Smooth muscle cell (in vitro differentiated cells): ENCODE measurements at regions not wholly inside any gene's neighbourhood (a gene's known extent, or its start where the extent isn't known, plus 50 kb on each side); places are given as distances from the start of the nearest gene placed in this dataset.

Experiments used
- DNase-seq: peaks from one replicate; lab custom pipeline; 2025; ENCODE audit not compliant: unreplicated experiment; lab: John Stamatoyannopoulos, UW
- H2AFZ ChIP-seq: fragments of 200-600 bp; sonication (generic); 2 replicates; pipeline ENCODE4 v1.6.0; 2016; ENCODE audit warnings: antibody characterized with exemption, low read depth, mild to moderate bottlenecking
- H3F3A ChIP-seq: fragments of 200-600 bp; sonication (generic); 2 replicates; pipeline ENCODE4 v1.6.0; 2017; ENCODE audit warnings: antibody characterized with exemption, low read depth
- H3K27ac ChIP-seq: fragments of 200-600 bp; sonication (generic); 2 replicates; pipeline ENCODE4 v1.5.1; 2016; ENCODE audit warnings: low read depth, mild to moderate bottlenecking
- H3K27me3 ChIP-seq: fragments of 200-600 bp; sonication (generic); 2 replicates; pipeline ENCODE4 v1.6.1; 2016; ENCODE audit warnings: low read depth, mild to moderate bottlenecking
- H3K36me3 ChIP-seq: fragments of 200-600 bp; sonication (generic); 2 replicates; pipeline ENCODE4 v1.5.1; 2016; ENCODE audit warnings: low read depth
- H3K4me1 ChIP-seq: fragments of 200-600 bp; sonication (generic); 2 replicates; pipeline ENCODE4 v1.5.1; 2016; ENCODE audit warnings: low read depth
- H3K4me2 ChIP-seq: fragments of 200-600 bp; sonication (generic); 2 replicates; pipeline ENCODE4 v1.6.0; 2016; ENCODE audit warnings: mild to moderate bottlenecking
- H3K4me3 ChIP-seq: fragments of 200-600 bp; sonication (generic); 2 replicates; pipeline ENCODE4 v1.5.1; 2016; ENCODE audit warnings: mild to moderate bottlenecking
- H3K79me2 ChIP-seq: fragments of 200-600 bp; sonication (generic); 2 replicates; pipeline ENCODE4 v1.6.0; 2016; ENCODE audit warnings: low read depth, mild to moderate bottlenecking
- H3K9ac ChIP-seq: fragments of 200-600 bp; sonication (generic); 2 replicates; pipeline ENCODE4 v1.6.0; 2016; ENCODE audit warnings: low read depth
- H3K9me3 ChIP-seq: fragments of 200-600 bp; sonication (generic); replicated peaks from 2 replicates; pipeline ENCODE4 v1.5.1; 2016; ENCODE audit warnings: low read depth
- H4K20me1 ChIP-seq: fragments of 200-600 bp; sonication (generic); 2 replicates; pipeline ENCODE4 v1.6.0; 2016; ENCODE audit warnings: low read depth
- WGBS: methylation state at CpG from one replicate; pipeline ENCODE4 v1.1.7; 2016; ENCODE audit warnings: low lambda C conversion rate; 5-methylcytosine and 5-hydroxymethylcytosine counted together
- TF ChIP-seq, protein P1 (sequence below): fragments of 200-600 bp; sonication (generic); IDR thresholded peaks from 2 replicates; pipeline ENCODE4 v1.5.1; 2017; ENCODE audit warnings: borderline replicate concordance, mild to moderate bottlenecking, antibody characterized with exemption; ENCODE audit not compliant: insufficient read depth, poor library complexity, severe bottlenecking

DNA sequence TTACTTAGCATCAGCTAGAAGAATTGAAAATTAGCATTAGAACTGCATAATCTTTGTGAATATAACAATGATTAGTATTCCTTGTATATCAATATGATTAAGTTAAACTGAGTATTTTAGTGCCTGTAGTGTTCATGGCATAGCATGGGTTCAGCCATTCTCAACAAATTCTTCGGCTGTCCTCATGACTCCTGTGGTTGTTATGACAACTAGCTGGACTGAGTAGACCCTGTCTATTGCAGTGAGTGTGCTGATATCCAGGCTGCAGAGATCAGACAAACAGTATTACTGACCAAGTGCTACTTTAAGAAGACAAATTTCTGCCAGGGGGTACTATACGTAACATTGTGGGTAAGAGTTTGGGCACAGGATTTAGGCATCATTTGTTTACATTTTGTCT lies 125.9 kb downstream of the NUDT12 start:
- no peak overlapping the region for H3K27ac ChIP-seq
- H3K79me2 ChIP-seq = no peaks in the 10 kb centered on the region
- H3K9ac ChIP-seq = no peak overlapping the region
- H3K4me2 ChIP-seq = no peak overlapping the region
- no peaks in the 10 kb centered on the region for H3K27me3 ChIP-seq
- no peaks in the 10 kb centered on the region for H4K20me1 ChIP-seq
- no peak overlapping the region for H3K4me3 ChIP-seq
- TF ChIP-seq, protein P1, sequence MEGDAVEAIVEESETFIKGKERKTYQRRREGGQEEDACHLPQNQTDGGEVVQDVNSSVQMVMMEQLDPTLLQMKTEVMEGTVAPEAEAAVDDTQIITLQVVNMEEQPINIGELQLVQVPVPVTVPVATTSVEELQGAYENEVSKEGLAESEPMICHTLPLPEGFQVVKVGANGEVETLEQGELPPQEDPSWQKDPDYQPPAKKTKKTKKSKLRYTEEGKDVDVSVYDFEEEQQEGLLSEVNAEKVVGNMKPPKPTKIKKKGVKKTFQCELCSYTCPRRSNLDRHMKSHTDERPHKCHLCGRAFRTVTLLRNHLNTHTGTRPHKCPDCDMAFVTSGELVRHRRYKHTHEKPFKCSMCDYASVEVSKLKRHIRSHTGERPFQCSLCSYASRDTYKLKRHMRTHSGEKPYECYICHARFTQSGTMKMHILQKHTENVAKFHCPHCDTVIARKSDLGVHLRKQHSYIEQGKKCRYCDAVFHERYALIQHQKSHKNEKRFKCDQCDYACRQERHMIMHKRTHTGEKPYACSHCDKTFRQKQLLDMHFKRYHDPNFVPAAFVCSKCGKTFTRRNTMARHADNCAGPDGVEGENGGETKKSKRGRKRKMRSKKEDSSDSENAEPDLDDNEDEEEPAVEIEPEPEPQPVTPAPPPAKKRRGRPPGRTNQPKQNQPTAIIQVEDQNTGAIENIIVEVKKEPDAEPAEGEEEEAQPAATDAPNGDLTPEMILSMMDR = no peak
- H2AFZ ChIP-seq = no peak overlapping the region
- H3K4me1 ChIP-seq = no peaks in the 10 kb centered on the region
- H3K9me3 ChIP-seq = peaks cover 7% of the 10 kb centered on the region
- no peak for DNase-seq
- no peaks in the 10 kb centered on the region for H3K36me3 ChIP-seq
- WGBS = 70% methylated on average over 2 of the region's 2 CpGs
- H3F3A ChIP-seq = no peaks in the 10 kb centered on the region

- Histone ChIP-seq H3K79me2 (no peaks in the 10 kb centered on the region), H3K9me3 (peaks cover 7% of the 10 kb centered on the region), H4K20me1 (no peaks in the 10 kb centered on the region), H3F3A (no peaks in the 10 kb centered on the region), H3K4me2 (no peak overlapping the region), H3K4me3 (no peak overlapping the region), H2AFZ (no peak overlapping the region), H3K36me3 (no peaks in the 10 kb centered on the region), H3K27me3 (no peaks in the 10 kb centered on the region), H3K27ac (no peak overlapping the region), H3K9ac (no peak overlapping the region), H3K4me1 (no peaks in the 10 kb centered on the region)
- TF ChIP-seq, protein P1 = no peak
- WGBS = 71% methylated on average over 1 of the region's 1 CpG
- DNase-seq = no peak
These were observed 126.5 kb downstream of the NUDT12 start for GRCh38 chr5:103436112-103436511.

GRCh38 chr5:103435136-103435889 lies 127.3 kb downstream of the NUDT12 start:
- Histone ChIP-seq H3K4me3 (no peak overlapping the region), H3K4me2 (no peak overlapping the region), H3F3A (no peaks in the 10 kb centered on the region), H2AFZ (no peak overlapping the region), H3K9ac (no peak overlapping the region), H3K79me2 (no peaks in the 10 kb centered on the region), H3K4me1 (no peaks in the 10 kb centered on the region), H4K20me1 (no peaks in the 10 kb centered on the region), H3K9me3 (peaks cover 7% of the 10 kb centered on the region), H3K27me3 (no peaks in the 10 kb centered on the region), H3K27ac (no peak overlapping the region), H3K36me3 (no peaks in the 10 kb centered on the region)
- 89% methylated on average over 4 of the region's 4 CpGs for WGBS
- no peak for DNase-seq
- TF ChIP-seq, protein P1 = no peak

- no peak overlapping the region for H3K27ac ChIP-seq
- peaks cover under 1% of the 10 kb centered on the region for H3K9me3 ChIP-seq
- no peaks in the 10 kb centered on the region for H3F3A ChIP-seq
- no peak overlapping the region for H3K4me2 ChIP-seq
- H3K79me2 ChIP-seq = no peaks in the 10 kb centered on the region
- TF ChIP-seq, protein P1 = no peak
- H3K27me3 ChIP-seq = no peaks in the 10 kb centered on the region
- no peaks in the 10 kb centered on the region for H3K36me3 ChIP-seq
- no peak overlapping the region for H3K9ac ChIP-seq
- H2AFZ ChIP-seq = no peak overlapping the region
- no peak overlapping the region for H3K4me3 ChIP-seq
- H3K4me1 ChIP-seq = no peaks in the 10 kb centered on the region
- DNase-seq = no peak
- 61% methylated on average over 8 of the region's 8 CpGs for WGBS
- no peaks in the 10 kb centered on the region for H4K20me1 ChIP-seq
These were observed 128.5 kb downstream of the NUDT12 start for GRCh38 chr5:103434057-103434456.
